ENCODE measurements at regions not wholly inside any gene's neighbourhood (a gene's known extent, or its start where the extent isn't known, plus 50 kb on each side); places are given as distances from the start of the nearest gene placed in this dataset.

GRCh38 chrX:54639346-54640102 is 109.5 kb downstream of the GNL3L start (continued):
- TF ChIP-seq RERE (CRISPR knock-in tag; IDR thresholded peaks at IDR 0.05; ENCODE audit: low read depth) (no peak), IRF9 (CRISPR knock-in tag; IDR thresholded peaks at IDR 0.05; ENCODE audit: borderline replicate concordance) (no peak), JUND (CRISPR knock-in tag; IDR thresholded peaks at IDR 0.05) (no peak), ZNF280D (CRISPR knock-in tag; IDR thresholded peaks at IDR 0.05) (no peak), ZNF644 (CRISPR knock-in tag; IDR thresholded peaks at IDR 0.05; ENCODE audit: low read depth) (no peak), DZIP1 (CRISPR knock-in tag; IDR thresholded peaks at IDR 0.05) (no peak), ZNF713 (CRISPR knock-in tag; IDR thresholded peaks at IDR 0.05) (no peak), ZNF761 (CRISPR knock-in tag; conservative IDR thresholded peaks at IDR 0.05) (no peak), MXD3 (CRISPR knock-in tag; IDR thresholded peaks at IDR 0.05) (0 out of 2 replicates have a peak, but pooled peaks have one; percentile 10), MAZ (IDR thresholded peaks at IDR 0.05; ENCODE audit: borderline replicate concordance, low read depth, low read length) (0 out of 2 replicates have a peak, but pooled peaks have one; percentile 51), MAZ (CRISPR knock-in tag; IDR thresholded peaks at IDR 0.05; ENCODE audit: low read depth) (peak; percentile 29; the same call in 1 of the 2 replicates), GLI4 (CRISPR knock-in tag; IDR thresholded peaks at IDR 0.05; ENCODE audit: borderline replicate concordance) (no peak), SP1 (IDR thresholded peaks at IDR 0.05) (no peak), SP1 (CRISPR knock-in tag; IDR thresholded peaks at IDR 0.05) (no peak)
- TF ChIP-seq, protein P1, sequence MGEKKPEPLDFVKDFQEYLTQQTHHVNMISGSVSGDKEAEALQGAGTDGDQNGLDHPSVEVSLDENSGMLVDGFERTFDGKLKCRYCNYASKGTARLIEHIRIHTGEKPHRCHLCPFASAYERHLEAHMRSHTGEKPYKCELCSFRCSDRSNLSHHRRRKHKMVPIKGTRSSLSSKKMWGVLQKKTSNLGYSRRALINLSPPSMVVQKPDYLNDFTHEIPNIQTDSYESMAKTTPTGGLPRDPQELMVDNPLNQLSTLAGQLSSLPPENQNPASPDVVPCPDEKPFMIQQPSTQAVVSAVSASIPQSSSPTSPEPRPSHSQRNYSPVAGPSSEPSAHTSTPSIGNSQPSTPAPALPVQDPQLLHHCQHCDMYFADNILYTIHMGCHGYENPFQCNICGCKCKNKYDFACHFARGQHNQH (CRISPR knock-in tag; IDR thresholded peaks at IDR 0.05): no peak; the same call in 1 of the 2 replicates
